ENCODE measurements at regions not wholly inside any gene's neighbourhood (a gene's known extent, or its start where the extent isn't known, plus 50 kb on each side); places are given as distances from the start of the nearest gene placed in this dataset.
"Not testable (repeated sequence)": the region's sequence is repeated elsewhere in the genome, so short reads cannot be mapped to it uniquely, and the experiment has no call there.

- DNase-seq (no peak), ATAC-seq (no peak)
- H3K4me3 ChIP-seq: no peak overlapping the region
- H3K27me3 ChIP-seq: no peaks in the 10 kb centered on the region
- intact Hi-C loops (cut with DNase I): no loop called here
- H3K27ac ChIP-seq: no peak overlapping the region
- H3K36me3 ChIP-seq (replicated peaks in 1 of 2; ENCODE audit: insufficient read depth in 1 of 2, low read depth in 2 of 2): no peaks in the 10 kb centered on the region
- TF ChIP-seq CTCF (IDR thresholded peaks at IDR 0.05): no peak
- TF ChIP-seq POLR2A (IDR thresholded peaks at IDR 0.05): no peak
- no peaks in the 10 kb centered on the region for H3K4me1 ChIP-seq
- no peaks in the 10 kb centered on the region for H3K9me3 ChIP-seq
- 21 to 43% methylated on average over 5 of the region's 5 CpGs for WGBS, 2 donors
Observed at GRCh38 chrX:14351611-14352303, 177.6 kb upstream of the GLRA2 start.

DNA sequence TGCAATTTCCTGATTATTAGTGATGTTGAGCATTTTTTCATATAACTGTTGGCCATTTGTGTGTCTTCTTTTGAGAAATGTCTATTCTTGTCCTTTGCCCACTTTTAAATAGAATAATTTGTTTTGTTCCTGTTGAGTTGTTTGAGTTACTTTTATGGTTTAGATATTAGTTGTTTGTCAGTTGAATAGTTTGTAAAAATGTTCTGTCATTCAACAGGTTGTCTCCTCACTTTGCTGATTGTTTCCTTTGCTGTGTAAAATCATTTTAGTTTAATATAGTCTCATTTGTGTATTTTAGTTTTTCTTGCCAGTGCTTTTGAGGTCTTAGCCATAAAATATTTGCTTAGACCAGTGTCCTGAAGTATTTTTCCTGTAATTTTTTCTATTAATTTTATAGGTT lies 181.8 kb upstream of the GLRA2 start:
- ATAC-seq (no peak), DNase-seq (no peak)
- intact Hi-C loops (cut with DNase I): no loop called here
- Histone ChIP-seq H3K27me3 (no peaks in the 10 kb centered on the region), H3K9me3 (no peaks in the 10 kb centered on the region), H3K27ac (no peak overlapping the region), H3K4me3 (no peak overlapping the region), H3K4me1 (no peaks in the 10 kb centered on the region), H3K36me3 (replicated peaks in 1 of 2; ENCODE audit: insufficient read depth in 1 of 2, low read depth in 2 of 2) (no peaks in the 10 kb centered on the region)
- no peak for TF ChIP-seq POLR2A (IDR thresholded peaks at IDR 0.05)
- TF ChIP-seq CTCF (IDR thresholded peaks at IDR 0.05): no peak

- TF ChIP-seq POLR2A (IDR thresholded peaks at IDR 0.05) (no peak), CTCF (IDR thresholded peaks at IDR 0.05) (no peak)
- H3K36me3 ChIP-seq (replicated peaks in 1 of 2; ENCODE audit: insufficient read depth in 1 of 2, low read depth in 2 of 2): no peaks in the 10 kb centered on the region
- 36 to 39% methylated on average over 3 of the region's 3 CpGs for WGBS, 2 donors
- no peak overlapping the region for H3K27ac ChIP-seq
- H3K4me3 ChIP-seq: no peak overlapping the region
- H3K27me3 ChIP-seq: no peaks in the 10 kb centered on the region
- no peak for DNase-seq
- H3K4me1 ChIP-seq: no peaks in the 10 kb centered on the region
- no peak for ATAC-seq
- intact Hi-C loops (cut with DNase I): no loop called here
- no peaks in the 10 kb centered on the region for H3K9me3 ChIP-seq
Observed at GRCh38 chrX:14344172-14344940, 185.0 kb upstream of the GLRA2 start.

- WGBS, 2 donors: 78 to 83% methylated on average over 1 of the region's 1 CpG
Observed at GRCh38 chrX:14309431-14309830, 219.9 kb upstream of the GLRA2 start.

GRCh38 chrX:14308976-14309375 lies 220.4 kb upstream of the GLRA2 start:
- H3K27ac ChIP-seq; ATAC-seq; H3K4me1 ChIP-seq; H3K27me3 ChIP-seq; DNase-seq; H3K4me3 ChIP-seq; H3K36me3 ChIP-seq (replicated peaks in 1 of 2; ENCODE audit: insufficient read depth in 1 of 2, low read depth in 2 of 2); intact Hi-C loops (cut with DNase I); H3K9me3 ChIP-seq: not testable (repeated sequence)
- 47 to 60% methylated on average over 3 of the region's 3 CpGs for WGBS, 2 donors

More at GRCh38 chrX:14309431-14309830, 219.9 kb upstream of the GLRA2 start:
- no peak for DNase-seq
- no peak for ATAC-seq
- H3K9me3 ChIP-seq: no peaks in the 10 kb centered on the region
- intact Hi-C loops (cut with DNase I): no loop called here
- H3K4me3 ChIP-seq: no peak overlapping the region
- no peaks in the 10 kb centered on the region for H3K36me3 ChIP-seq (replicated peaks in 1 of 2; ENCODE audit: insufficient read depth in 1 of 2, low read depth in 2 of 2)
- H3K27ac ChIP-seq: no peak overlapping the region
- TF ChIP-seq POLR2A (IDR thresholded peaks at IDR 0.05) (no peak), CTCF (IDR thresholded peaks at IDR 0.05) (no peak)
- no peaks in the 10 kb centered on the region for H3K27me3 ChIP-seq
- no peaks in the 10 kb centered on the region for H3K4me1 ChIP-seq

Measured in body of pancreas (tissue), 4 donors.